ENCODE measurements at regions not wholly inside any gene's neighbourhood (a gene's known extent, or its start where the extent isn't known, plus 50 kb on each side); places are given as distances from the start of the nearest gene placed in this dataset.

DNA sequence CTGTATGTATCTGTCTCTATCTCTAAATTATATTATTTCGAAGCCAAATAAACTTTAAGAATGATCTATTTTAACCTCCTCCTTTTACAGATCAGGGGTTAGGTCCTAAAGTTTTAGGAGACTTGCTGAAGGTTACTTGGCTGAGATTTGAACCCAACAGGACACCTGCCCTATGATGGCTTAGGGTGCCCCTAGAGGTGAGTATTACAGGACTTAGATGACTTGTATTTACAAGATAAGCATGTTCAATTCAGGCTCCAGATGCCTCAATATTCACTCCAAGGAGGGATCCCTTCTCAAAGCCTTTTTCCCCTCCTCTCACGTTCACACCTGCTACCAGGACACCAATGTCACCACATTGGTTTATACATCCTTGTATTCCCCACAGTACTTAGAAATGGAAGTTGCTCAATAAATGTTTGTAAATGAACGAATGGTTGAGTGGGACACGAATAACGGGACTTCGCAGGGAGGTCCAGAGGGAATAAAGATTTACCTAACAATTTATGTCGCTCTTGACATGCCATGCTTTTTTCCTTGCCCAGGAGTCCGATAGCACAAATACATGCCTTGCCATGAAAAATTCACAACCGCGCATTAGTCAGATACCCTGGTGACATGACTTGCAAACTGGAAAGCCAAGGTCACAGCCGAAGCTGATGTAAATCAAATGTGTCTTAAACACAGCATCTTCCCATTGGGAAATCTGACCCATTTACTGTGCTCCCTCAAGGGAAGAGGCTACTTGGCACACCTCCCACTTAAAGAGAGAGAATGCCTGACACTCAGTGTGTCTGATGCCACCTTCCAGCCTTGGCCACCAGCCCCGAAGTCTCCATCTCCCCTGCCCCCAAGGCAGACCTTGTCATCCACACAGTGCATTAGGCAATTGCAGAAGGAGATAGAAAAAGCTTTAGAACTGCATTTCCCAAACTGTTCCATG is 872.2 kb upstream of the AUTS2 start:
- TF ChIP-seq, protein P1, sequence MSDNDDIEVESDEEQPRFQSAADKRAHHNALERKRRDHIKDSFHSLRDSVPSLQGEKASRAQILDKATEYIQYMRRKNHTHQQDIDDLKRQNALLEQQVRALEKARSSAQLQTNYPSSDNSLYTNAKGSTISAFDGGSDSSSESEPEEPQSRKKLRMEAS (IDR thresholded peaks at IDR 0.05) = no peak
- TF ChIP-seq, protein P2, sequence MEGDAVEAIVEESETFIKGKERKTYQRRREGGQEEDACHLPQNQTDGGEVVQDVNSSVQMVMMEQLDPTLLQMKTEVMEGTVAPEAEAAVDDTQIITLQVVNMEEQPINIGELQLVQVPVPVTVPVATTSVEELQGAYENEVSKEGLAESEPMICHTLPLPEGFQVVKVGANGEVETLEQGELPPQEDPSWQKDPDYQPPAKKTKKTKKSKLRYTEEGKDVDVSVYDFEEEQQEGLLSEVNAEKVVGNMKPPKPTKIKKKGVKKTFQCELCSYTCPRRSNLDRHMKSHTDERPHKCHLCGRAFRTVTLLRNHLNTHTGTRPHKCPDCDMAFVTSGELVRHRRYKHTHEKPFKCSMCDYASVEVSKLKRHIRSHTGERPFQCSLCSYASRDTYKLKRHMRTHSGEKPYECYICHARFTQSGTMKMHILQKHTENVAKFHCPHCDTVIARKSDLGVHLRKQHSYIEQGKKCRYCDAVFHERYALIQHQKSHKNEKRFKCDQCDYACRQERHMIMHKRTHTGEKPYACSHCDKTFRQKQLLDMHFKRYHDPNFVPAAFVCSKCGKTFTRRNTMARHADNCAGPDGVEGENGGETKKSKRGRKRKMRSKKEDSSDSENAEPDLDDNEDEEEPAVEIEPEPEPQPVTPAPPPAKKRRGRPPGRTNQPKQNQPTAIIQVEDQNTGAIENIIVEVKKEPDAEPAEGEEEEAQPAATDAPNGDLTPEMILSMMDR (IDR thresholded peaks at IDR 0.05; ENCODE audit: low read depth, low read length, missing input control) = no peak
- TF ChIP-seq YY1 (IDR thresholded peaks at IDR 0.05) (no peak), GABPA (IDR thresholded peaks at IDR 0.05 in 1 of 2, conservative IDR thresholded peaks at IDR 0.05 in 1 of 2) (no peak), JUND (IDR thresholded peaks at IDR 0.05) (no peak), RXRA (IDR thresholded peaks at IDR 0.05) (no peak), TAF1 (conservative IDR thresholded peaks at IDR 0.05) (no peak)
- TF ChIP-seq, protein P3, sequence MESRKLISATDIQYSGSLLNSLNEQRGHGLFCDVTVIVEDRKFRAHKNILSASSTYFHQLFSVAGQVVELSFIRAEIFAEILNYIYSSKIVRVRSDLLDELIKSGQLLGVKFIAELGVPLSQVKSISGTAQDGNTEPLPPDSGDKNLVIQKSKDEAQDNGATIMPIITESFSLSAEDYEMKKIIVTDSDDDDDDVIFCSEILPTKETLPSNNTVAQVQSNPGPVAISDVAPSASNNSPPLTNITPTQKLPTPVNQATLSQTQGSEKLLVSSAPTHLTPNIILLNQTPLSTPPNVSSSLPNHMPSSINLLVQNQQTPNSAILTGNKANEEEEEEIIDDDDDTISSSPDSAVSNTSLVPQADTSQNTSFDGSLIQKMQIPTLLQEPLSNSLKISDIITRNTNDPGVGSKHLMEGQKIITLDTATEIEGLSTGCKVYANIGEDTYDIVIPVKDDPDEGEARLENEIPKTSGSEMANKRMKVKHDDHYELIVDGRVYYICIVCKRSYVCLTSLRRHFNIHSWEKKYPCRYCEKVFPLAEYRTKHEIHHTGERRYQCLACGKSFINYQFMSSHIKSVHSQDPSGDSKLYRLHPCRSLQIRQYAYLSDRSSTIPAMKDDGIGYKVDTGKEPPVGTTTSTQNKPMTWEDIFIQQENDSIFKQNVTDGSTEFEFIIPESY (IDR thresholded peaks at IDR 0.05) = no peak
